Upper lobe of left lung (tissue), 4 donors: ENCODE measurements at regions not wholly inside any gene's neighbourhood (a gene's known extent, or its start where the extent isn't known, plus 50 kb on each side); places are given as distances from the start of the nearest gene placed in this dataset.

Experiments
- CTCF ChIP-seq, 6 experiments: fragments of 450-650 bp in 4 of 6; fragments of 200-600 bp in 2 of 6; sonication (generic) in 2 of 6; IDR thresholded peaks; one replicate each; pipeline ENCODE4 v1.5.1; 2016 to 2019; ENCODE audit warnings: antibody characterized with exemption in 6 of 6
- EP300 ChIP-seq, 4 donors: sonication (generic); formaldehyde crosslinking; IDR thresholded peaks; one replicate each; pipeline ENCODE4 v1.5.1; 2017; ENCODE audit warnings: antibody characterized with exemption in 4 of 4, control low read depth in 2 of 4

DNA sequence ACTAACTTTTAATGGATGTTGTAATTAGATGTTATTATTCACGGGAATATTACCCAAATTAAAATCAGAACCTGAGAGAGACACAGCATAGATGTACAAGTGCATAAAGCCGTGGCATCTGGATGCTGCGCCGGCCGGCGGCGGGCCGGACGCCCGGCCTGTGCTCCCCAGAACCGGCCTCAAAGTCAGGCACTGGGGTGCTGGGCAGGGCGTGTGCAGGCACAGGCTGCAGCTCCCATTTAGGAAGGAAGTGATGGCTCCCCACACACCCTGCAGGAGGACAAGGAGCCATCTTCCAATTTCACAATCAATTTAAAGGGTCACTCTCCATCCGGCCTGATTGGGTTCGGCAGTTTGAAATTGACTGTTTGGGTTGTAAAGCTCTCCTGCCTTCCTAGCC is 367.7 kb upstream of the SALL3 start:
- TF ChIP-seq CTCF (IDR thresholded peaks at IDR 0.05), result no peak
- TF ChIP-seq EP300 (IDR thresholded peaks at IDR 0.05), result no peak
